SK-N-SH (cell line): ENCODE measurements at regions not wholly inside any gene's neighbourhood (a gene's known extent, or its start where the extent isn't known, plus 50 kb on each side); places are given as distances from the start of the nearest gene placed in this dataset.

Experiments
- EP300 ChIP-seq, 2 experiments: IDR thresholded peaks; 2 replicates each; pipeline versions ENCODE4 v1.4.0 to v1.6.1; 2012; ENCODE audit warnings: borderline replicate concordance in 1 of 2, low read depth in 1 of 2, low read length in 1 of 2
- EZH2phosphoT487 ChIP-seq: fragments of 200-600 bp; sonication (generic); IDR thresholded peaks from 2 replicates; pipeline ENCODE4 v1.6.1; 2017; ENCODE audit warnings: low read depth, mixed run types, mild to moderate bottlenecking, antibody characterized with exemption, moderate library complexity, borderline replicate concordance
- JUND ChIP-seq: IDR thresholded peaks from 2 replicates; pipeline ENCODE4 v1.4.0; 2012
- NFIC ChIP-seq: IDR thresholded peaks from 2 replicates; pipeline ENCODE4 v1.4.0; 2012; ENCODE audit warnings: borderline replicate concordance
- RAD21 ChIP-seq: IDR thresholded peaks from 2 replicates; pipeline ENCODE4 v1.6.1; 2012; ENCODE audit warnings: mild to moderate bottlenecking, low read length
- TF ChIP-seq, protein P1 (sequence below): fragments of 200-600 bp; sonication (generic); IDR thresholded peaks from 2 replicates; pipeline ENCODE4 v1.6.1; 2017; ENCODE audit warnings: antibody characterized with exemption, mild to moderate bottlenecking, moderate library complexity
- TF ChIP-seq, protein P2 (sequence below): IDR thresholded peaks from 2 replicates; pipeline ENCODE4 v1.6.1; 2012; ENCODE audit warnings: mild to moderate bottlenecking, low read depth, low read length, moderate library complexity

DNA sequence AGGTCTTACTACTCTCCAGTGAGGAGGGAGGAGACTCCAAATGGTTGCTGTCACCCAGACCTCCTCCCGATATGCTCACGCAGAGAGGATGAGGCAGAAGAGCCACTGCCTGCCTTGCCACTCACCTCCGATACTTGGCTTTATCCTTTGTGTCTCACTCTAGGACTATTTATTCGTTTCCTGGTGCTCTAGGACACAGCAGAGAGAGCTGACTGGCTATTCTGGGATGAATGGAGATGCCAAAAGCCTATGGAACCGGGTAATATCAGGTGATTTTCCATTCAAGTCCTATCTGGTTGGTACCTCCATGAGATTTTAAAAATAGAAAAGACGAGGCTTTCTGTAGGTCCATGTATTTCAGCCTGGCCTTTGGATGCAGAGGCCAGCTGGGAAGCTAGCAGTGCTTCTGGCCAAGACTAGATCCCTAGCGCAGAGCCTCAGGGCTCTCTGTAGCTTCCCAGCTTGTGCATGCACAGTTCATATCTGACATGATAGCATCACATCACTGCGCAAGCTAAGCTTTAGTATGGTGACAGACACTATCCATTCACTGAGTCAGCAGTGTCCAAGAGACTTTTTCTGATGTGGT lies 239.0 kb upstream of the ANKRD30A start:
- TF ChIP-seq EZH2phosphoT487 (no peak), NFIC (no peak), EP300 (IDR thresholded peaks at IDR 0.05; ENCODE audit: borderline replicate concordance in 1 of 2, low read depth in 1 of 2, low read length in 1 of 2) (no peak), JUND (no peak), RAD21 (no peak)
- TF ChIP-seq, protein P1, sequence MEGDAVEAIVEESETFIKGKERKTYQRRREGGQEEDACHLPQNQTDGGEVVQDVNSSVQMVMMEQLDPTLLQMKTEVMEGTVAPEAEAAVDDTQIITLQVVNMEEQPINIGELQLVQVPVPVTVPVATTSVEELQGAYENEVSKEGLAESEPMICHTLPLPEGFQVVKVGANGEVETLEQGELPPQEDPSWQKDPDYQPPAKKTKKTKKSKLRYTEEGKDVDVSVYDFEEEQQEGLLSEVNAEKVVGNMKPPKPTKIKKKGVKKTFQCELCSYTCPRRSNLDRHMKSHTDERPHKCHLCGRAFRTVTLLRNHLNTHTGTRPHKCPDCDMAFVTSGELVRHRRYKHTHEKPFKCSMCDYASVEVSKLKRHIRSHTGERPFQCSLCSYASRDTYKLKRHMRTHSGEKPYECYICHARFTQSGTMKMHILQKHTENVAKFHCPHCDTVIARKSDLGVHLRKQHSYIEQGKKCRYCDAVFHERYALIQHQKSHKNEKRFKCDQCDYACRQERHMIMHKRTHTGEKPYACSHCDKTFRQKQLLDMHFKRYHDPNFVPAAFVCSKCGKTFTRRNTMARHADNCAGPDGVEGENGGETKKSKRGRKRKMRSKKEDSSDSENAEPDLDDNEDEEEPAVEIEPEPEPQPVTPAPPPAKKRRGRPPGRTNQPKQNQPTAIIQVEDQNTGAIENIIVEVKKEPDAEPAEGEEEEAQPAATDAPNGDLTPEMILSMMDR = no peak
- TF ChIP-seq, protein P2, sequence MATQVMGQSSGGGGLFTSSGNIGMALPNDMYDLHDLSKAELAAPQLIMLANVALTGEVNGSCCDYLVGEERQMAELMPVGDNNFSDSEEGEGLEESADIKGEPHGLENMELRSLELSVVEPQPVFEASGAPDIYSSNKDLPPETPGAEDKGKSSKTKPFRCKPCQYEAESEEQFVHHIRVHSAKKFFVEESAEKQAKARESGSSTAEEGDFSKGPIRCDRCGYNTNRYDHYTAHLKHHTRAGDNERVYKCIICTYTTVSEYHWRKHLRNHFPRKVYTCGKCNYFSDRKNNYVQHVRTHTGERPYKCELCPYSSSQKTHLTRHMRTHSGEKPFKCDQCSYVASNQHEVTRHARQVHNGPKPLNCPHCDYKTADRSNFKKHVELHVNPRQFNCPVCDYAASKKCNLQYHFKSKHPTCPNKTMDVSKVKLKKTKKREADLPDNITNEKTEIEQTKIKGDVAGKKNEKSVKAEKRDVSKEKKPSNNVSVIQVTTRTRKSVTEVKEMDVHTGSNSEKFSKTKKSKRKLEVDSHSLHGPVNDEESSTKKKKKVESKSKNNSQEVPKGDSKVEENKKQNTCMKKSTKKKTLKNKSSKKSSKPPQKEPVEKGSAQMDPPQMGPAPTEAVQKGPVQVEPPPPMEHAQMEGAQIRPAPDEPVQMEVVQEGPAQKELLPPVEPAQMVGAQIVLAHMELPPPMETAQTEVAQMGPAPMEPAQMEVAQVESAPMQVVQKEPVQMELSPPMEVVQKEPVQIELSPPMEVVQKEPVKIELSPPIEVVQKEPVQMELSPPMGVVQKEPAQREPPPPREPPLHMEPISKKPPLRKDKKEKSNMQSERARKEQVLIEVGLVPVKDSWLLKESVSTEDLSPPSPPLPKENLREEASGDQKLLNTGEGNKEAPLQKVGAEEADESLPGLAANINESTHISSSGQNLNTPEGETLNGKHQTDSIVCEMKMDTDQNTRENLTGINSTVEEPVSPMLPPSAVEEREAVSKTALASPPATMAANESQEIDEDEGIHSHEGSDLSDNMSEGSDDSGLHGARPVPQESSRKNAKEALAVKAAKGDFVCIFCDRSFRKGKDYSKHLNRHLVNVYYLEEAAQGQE = no peak
